Vagina (tissue), 2 donors: ENCODE measurements at regions not wholly inside any gene's neighbourhood (a gene's known extent, or its start where the extent isn't known, plus 50 kb on each side); places are given as distances from the start of the nearest gene placed in this dataset.

Source experiments
- POLR2A ChIP-seq, 2 donors: fragments of 450-650 bp; IDR thresholded peaks; one replicate each; pipeline ENCODE4 v1.6.1; 2017; ENCODE audit warnings: antibody characterized with exemption in 2 of 2, mild to moderate bottlenecking in 2 of 2, moderate library complexity in 2 of 2
- TF ChIP-seq, protein P1 (sequence below), 3 experiments: fragments of 450-650 bp in 2 of 3; fragments of 200-600 bp in 1 of 3; sonication (generic) in 1 of 3; IDR thresholded peaks; one replicate each; pipeline ENCODE4 v1.5.1; 2017 to 2019; ENCODE audit warnings: antibody characterized with exemption in 3 of 3, mild to moderate bottlenecking in 2 of 3, moderate library complexity in 2 of 3

DNA sequence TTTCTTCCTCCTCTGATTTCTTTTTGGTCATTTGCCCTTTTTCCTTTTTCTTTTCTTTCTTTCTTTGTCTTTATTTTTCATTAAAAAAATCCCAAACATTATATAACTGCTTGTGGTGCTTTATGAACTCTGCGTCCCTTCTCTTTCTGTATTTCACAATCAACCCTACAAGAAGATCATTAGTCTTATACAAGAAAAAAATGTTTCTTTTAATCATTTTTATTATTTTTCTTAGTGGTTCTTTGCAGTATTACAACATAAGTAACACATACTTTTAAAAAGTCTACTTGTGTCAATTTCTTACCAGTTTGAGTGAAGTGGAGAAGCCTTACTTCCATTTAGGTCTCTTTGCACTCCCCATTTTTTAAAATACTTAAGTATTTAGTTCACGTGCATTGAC is 212.7 kb upstream of the SMC2 start:
- no peak for TF ChIP-seq POLR2A (IDR thresholded peaks at IDR 0.05)
- TF ChIP-seq, protein P1, sequence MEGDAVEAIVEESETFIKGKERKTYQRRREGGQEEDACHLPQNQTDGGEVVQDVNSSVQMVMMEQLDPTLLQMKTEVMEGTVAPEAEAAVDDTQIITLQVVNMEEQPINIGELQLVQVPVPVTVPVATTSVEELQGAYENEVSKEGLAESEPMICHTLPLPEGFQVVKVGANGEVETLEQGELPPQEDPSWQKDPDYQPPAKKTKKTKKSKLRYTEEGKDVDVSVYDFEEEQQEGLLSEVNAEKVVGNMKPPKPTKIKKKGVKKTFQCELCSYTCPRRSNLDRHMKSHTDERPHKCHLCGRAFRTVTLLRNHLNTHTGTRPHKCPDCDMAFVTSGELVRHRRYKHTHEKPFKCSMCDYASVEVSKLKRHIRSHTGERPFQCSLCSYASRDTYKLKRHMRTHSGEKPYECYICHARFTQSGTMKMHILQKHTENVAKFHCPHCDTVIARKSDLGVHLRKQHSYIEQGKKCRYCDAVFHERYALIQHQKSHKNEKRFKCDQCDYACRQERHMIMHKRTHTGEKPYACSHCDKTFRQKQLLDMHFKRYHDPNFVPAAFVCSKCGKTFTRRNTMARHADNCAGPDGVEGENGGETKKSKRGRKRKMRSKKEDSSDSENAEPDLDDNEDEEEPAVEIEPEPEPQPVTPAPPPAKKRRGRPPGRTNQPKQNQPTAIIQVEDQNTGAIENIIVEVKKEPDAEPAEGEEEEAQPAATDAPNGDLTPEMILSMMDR (IDR thresholded peaks at IDR 0.05) = no peak
